ENCODE measurements at regions not wholly inside any gene's neighbourhood (a gene's known extent, or its start where the extent isn't known, plus 50 kb on each side); places are given as distances from the start of the nearest gene placed in this dataset.

DNA sequence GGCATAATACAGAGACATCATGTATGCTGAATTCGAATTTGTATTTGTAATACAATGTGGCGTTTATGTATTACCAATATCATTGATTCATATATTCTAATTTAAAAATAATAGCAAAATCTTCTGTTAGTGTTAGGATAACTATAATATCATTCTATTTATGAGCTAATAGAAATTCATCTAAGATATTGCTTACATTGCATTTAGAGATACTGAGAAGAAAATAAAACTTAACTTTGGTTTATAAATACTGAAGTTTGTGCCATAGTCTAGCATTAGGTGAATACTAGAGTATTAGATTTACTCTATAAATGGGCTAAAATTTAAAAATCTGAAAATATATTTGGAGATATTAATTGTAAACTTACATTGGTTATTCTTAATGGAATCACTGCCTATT is 1590.6 kb downstream of the PCDH18 start:
- CTCF ChIA-PET = no interaction called here
- intact Hi-C loops (cut with micrococcal nuclease) = no loop called here

More for the DNA sequence above, 1590.6 kb downstream of the PCDH18 start:
- H3K4ac ChIP-seq (ENCODE audit: low read depth, low read length) = no peak overlapping the region
- no peak overlapping the region for H3K9ac ChIP-seq (ENCODE audit: low read depth, low read length)
- no peak overlapping the region for H4K91ac ChIP-seq (ENCODE audit: insufficient read depth, low read depth, low read length)
- H3K27ac ChIP-seq (ENCODE audit: insufficient read depth, low read length) = no peak overlapping the region
- dilution Hi-C loops (cut with HindIII; ENCODE audit: low sequenced_read_pairs, unreplicated experiment) = no loop called here
- H2BK120ac ChIP-seq (ENCODE audit: low read depth, low read length) = no peak overlapping the region
- no peak overlapping the region for H2BK5ac ChIP-seq (ENCODE audit: low read depth, low read length, poor library complexity, severe bottlenecking)
- no peak overlapping the region for H2BK20ac ChIP-seq (ENCODE audit: low read depth, low read length)
- ATAC-seq (ENCODE audit: low read depth) (no peak), DNase-seq (no peak)
- H3K4me1 ChIP-seq (ENCODE audit: control insufficient read depth, insufficient read depth, low read length) = no peaks in the 10 kb centered on the region
- no peaks in the 10 kb centered on the region for H3K9me1 ChIP-seq (ENCODE audit: insufficient read depth, low read length)
- no peak overlapping the region for H3K14ac ChIP-seq (replicated peaks; ENCODE audit: low read depth, low read length)
- H4K8ac ChIP-seq (ENCODE audit: low read depth in 2 of 2, low read length in 2 of 2) = no peak overlapping the region
- no peak overlapping the region for H2AFZ ChIP-seq (replicated peaks; ENCODE audit: low read length, poor library complexity)
- WGBS, 2 experiments (ENCODE audit: extremely low coverage in 2 of 2, insufficient read length in 1 of 2) = no CpG with 5 or more reads among the region's 2 CpGs
- H4K20me1 ChIP-seq (ENCODE audit: insufficient read depth, low read length) = no peaks in the 10 kb centered on the region
- H2AK9ac ChIP-seq (replicated peaks; ENCODE audit: low read depth, low read length, poor library complexity) = no peak overlapping the region
- H3K4me2 ChIP-seq (ENCODE audit: low read depth, low read length) = no peak overlapping the region
- no peaks in the 10 kb centered on the region for H3K36me3 ChIP-seq (ENCODE audit: control insufficient read depth, insufficient read depth, low read length)
- no peaks in the 10 kb centered on the region for H3K27me3 ChIP-seq (ENCODE audit: control insufficient read depth, insufficient read depth, low read length)
- H2AK5ac ChIP-seq (ENCODE audit: low read depth, low read length) = no peak overlapping the region
- no TSS peak for BruUV-seq (replicated peaks)
- H3K79me1 ChIP-seq (ENCODE audit: low read depth in 1 of 2, low read length in 2 of 2) = no peaks in the 10 kb centered on the region
- no peak for TF ChIP-seq RCOR1 (IDR thresholded peaks at IDR 0.05; ENCODE audit: insufficient replicate concordance, low read length)
- TF ChIP-seq, protein P1, sequence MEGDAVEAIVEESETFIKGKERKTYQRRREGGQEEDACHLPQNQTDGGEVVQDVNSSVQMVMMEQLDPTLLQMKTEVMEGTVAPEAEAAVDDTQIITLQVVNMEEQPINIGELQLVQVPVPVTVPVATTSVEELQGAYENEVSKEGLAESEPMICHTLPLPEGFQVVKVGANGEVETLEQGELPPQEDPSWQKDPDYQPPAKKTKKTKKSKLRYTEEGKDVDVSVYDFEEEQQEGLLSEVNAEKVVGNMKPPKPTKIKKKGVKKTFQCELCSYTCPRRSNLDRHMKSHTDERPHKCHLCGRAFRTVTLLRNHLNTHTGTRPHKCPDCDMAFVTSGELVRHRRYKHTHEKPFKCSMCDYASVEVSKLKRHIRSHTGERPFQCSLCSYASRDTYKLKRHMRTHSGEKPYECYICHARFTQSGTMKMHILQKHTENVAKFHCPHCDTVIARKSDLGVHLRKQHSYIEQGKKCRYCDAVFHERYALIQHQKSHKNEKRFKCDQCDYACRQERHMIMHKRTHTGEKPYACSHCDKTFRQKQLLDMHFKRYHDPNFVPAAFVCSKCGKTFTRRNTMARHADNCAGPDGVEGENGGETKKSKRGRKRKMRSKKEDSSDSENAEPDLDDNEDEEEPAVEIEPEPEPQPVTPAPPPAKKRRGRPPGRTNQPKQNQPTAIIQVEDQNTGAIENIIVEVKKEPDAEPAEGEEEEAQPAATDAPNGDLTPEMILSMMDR (conservative IDR thresholded peaks at IDR 0.05; ENCODE audit: low read depth, low read length) = no peak
- TF ChIP-seq MAFK (IDR thresholded peaks at IDR 0.05; ENCODE audit: low read depth, low read length) = peak; percentile 61; the same call in 1 of the 2 replicates
- POLR2A ChIA-PET (ENCODE audit: unreplicated experiment) = no interaction called here
- no peak overlapping the region for H4K5ac ChIP-seq (ENCODE audit: low read depth, low read length)
- H3K9me3 ChIP-seq (ENCODE audit: control insufficient read depth, insufficient read depth, low read length) = no peaks in the 10 kb centered on the region
- no peak overlapping the region for H3K56ac ChIP-seq (ENCODE audit: extremely low read depth, insufficient read depth, low read length)
- no peak overlapping the region for H2BK15ac ChIP-seq (ENCODE audit: low read depth, low read length)
- no peak overlapping the region for H3K18ac ChIP-seq (ENCODE audit: low read depth, low read length)
- no peak overlapping the region for H3K23ac ChIP-seq (ENCODE audit: low read depth, low read length)
- no peak overlapping the region for H3K4me3 ChIP-seq (ENCODE audit: insufficient read depth, low read depth, low read length)
- in situ Hi-C loops (cut with MboI; ENCODE audit: low sequenced_read_pairs) = no loop called here

All from IMR-90 (cell line).